ENCODE measurements at regions not wholly inside any gene's neighbourhood (a gene's known extent, or its start where the extent isn't known, plus 50 kb on each side); places are given as distances from the start of the nearest gene placed in this dataset.

DNA sequence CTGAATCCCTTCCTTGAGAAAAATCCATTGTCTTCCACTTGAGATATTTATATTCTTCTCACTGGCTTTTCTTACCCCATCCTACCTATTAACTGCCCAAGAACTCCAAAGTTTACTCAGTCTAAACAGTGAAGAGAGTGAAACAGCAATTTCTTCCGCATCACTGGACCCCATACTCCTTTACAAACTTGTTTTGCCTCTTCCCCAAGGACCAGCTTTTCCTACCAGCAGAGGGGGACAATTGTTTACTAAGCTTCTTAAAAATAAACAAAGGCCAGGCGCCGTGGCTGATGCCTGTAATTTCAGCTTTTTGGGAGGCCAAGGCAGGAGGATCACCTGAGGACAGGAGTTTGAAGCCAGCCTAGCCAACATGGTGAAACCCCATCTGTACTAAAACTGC is 52.0 kb downstream of the LRATD1 start:
- no peak for DNase-seq

DNA sequence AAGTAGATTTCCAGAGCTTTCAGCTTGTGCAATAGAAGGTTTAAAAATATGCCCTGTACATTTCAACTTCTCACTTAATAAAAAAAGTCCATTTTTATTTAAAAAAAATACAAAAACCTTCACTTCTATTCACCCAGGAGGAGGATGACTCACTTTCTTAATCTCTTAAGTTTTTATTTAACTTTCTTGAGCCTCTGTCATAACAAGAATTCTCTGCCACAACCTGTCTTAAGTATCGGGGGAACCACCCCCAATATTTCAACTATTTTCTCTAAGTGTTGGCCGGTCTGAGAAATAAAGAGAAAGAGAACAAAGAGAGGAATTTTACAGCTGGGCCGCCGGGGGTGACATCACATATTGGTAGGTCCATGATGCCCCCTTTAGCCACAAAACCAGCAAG is 58.4 kb downstream of the LRATD1 start:
- DNase-seq: no peak

DNA sequence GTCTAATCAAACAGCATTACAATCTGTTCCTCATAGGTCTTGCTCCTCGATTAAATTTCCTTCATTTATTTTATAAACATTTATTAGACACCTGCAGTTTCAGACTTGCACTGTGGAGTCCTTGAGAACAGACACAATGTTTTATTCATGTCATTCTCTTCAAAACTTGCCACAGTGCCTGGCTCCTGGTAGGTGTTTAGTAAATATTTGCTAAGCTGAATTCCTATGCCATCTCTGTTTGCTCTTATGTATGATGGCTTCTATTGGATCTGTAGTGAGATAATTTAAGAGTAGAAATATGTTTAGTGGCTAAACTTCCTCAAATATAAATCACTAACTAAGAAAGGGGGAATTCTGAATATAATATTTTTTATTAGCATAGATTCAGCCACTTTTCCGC is 61.4 kb downstream of the LRATD1 start:
- no peak for DNase-seq

DNA sequence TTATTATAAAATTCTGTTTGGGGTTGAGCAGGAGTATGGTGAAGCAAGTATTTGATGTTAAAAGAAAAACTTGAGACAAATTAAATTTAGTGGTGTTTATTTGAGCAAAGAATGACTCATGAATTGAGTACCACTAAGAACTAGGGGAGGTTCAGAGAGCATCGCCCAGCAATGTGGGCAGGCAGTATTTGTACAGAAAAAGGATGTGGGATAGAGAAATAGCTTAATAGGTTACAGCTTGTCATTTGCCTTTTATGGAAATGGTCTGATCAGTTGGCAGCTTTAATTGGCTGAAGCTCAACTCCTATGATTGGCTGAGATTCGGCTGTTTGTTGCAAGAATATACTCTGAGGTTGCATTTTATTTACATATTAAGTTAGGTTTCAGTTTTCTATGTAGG is 68.2 kb downstream of the LRATD1 start:
- no peak for DNase-seq

DNA sequence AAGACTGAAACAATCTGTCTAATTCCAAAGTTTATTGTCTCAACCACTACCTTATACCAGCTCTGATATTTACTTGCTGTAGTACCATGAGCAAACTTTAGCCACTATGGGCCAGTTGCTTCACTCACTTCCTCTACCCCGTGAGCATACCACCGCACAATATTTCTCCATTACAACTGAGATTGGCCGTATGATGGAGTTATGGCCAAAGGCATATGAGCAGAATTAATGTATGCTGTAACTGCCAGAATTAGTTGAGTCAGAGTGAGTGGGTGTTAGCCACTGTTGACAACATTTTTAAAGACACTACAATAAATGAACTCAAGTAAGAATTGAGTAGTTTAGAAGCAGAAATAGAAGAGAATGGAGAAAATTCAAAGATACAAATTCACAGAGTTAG is 69.7 kb downstream of the LRATD1 start:
- no peak for DNase-seq

DNA sequence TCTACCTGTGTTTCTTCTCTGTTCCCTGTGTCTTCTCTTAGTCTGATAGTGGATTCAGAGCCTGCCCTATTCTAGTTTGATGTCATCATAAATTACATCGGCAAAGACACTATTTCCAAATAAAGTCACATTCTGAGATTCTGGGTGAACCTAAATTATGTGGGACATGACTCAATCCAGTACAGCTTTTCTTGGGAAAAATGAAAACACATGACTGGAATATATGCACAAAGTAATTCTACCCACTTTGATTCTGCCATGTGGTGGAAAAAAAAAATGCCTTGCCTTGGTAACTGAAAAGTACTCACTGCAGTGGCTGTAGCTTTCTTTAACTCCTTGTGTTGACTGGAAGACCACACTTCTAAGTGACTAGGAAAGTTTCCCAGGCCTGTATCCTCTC is 73.7 kb downstream of the LRATD1 start:
- no peak for DNase-seq

DNA sequence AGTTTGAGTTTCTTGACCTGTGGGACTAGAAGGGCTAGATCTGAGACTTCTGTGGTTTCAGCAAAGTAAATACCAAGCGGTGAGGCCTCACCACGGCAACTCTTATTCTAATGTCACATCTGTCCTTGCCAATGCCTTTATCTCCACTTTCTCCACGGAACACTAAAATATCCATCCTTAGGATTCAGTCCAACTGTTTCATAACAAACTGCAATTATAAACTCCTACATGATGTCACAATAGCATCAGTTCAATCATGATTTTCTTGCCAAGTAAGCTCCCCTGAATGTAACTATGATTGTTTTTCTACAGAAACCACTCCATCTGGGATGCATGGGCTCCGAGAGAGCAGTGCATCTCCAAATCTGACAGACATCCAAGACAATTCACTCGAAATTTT is 79.6 kb downstream of the LRATD1 start:
- no peak for DNase-seq

DNA sequence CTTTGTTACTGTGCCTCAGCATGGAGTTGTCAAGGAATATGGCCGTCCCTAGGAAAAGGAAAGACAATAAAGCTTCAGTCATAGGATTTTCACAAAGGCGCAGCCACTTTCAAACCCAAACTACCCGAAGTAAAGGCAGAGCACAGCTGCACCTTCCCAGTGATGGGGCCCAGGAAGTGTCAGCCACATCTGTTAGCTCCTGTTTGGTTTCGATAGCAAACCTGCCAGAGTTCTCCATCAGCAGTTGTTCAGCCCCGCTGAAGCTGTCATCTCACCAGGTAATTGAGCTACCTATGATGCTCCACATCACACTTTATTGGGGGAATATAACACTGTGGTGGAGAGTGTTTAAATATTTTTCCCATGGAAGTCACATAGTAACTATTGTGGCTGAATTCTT is 80.7 kb downstream of the LRATD1 start:
- DNase-seq: no peak

DNA sequence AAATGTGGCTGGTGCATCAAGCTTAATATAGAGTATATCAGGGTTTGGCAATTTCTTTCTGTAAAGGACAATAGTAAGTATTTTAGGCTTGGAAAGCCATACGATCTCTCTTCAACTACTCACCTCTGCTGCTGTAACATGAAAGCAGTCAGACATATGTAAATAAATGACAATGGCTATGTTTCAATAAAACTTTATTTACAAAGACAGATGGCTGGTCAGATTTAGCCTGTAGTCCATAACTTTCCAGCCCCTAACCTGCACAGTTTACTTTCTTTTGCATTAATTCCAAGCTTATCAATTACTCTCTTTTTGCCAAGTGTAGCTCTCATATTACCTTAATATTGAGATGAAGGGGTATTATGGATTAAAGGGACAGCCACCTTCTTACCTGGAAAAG is 83.1 kb downstream of the LRATD1 start:
- no peak for DNase-seq

DNA sequence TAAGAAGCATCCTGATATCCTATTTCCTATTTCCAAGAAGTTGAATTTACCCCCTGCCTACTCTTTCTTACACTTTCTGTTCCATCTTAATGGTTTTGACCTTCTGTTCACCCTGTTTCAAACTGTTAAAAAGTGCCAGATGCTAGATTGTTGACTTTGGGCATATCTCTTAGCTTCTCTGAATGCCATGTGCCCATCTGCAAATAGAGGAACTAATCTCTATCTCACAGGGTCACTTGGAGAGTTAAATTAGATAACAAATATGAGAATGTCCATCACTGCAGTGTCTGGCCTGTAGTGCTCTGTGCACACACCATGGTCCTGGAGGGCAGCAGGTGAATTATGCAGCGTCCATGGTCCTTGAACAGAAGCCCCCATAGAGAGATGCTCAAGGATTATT is 83.8 kb downstream of the LRATD1 start:
- no peak for DNase-seq

DNA sequence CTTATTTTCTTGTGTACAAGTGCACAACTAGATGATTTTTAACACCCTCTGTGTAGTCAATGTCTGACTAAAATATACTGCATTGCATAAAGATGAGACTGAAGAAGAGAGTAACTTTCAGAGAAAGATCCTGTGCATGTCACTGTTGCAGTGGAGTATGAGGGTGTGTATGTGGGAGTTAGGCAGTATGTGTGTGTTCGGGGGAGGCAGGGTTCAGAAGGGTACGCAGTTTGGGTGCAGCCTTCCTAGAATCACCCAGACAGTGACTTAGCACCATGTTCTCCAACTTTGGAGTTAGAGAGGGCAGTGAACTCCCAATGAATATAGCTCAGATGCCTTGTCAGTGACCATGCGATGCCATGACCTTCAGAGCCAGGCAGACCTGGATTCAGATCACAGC is 84.6 kb downstream of the LRATD1 start:
- no peak for DNase-seq

DNA sequence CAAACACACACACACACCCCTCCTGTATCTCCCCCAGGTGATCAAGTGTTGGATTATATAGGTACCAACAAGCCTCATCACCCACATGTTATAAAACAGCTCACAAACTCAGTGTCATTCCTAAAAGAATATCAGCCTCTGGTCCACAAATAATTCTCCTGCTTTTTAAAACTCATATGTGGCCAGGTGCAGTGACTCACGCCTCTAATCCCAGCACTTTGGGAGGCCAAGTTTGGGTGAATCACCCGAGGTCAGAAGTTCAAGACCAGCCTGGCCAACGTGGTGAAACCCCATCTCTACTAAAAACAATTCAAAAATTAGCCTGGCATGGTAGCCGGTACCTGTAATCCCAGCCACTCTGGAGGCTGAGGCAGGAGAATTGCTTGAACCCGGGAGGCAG is 87.8 kb downstream of the LRATD1 start:
- no peak for DNase-seq

DNA sequence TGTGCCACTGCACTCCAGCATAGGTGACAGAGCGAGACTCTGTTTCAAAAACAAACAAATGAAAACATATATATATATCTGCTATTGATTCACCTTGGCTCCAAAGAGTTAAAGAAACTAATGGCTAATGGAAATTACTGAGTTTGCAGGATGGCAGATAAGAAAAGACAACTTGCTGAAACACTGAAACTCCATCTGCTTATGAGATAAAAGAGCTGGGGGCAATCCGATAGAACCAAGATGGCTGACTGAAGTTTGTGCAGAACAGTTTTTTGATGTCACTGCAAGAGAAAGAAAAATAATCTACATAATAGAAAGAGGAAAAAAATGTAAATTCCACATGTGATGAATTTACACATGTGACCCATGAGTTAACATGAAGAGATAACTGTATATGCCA is 88.2 kb downstream of the LRATD1 start:
- no peak for DNase-seq

DNA sequence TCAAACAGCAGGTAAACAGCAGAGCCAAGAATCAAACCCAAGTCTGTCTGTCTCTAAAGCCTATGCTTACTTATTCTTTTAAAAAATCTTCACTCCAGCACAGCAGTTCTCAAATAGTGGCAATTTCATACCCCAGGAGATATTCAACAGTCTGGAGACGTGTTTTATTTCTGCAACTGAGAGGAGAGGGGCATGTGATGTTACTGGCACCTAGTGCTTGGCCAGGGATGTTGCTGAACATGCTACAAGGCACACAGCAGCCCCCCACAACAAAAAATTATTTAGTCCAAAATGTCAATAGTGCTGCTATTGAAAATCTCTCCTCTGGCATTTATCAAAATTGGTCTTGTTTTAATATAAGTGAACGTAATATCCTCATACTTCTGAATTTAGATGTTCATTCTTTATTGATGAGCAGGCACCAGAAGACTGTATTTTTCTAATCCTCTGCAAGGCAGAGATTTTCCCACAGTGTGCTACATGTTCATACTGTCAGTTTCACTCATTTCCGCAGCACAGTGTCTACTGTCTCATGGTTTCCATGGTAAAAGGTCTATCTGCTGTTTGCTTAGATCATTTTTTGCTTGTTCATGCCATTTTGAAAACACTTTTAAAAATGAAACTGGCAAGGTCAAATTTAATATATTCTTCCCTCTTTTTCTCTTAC is 90.5 kb downstream of the LRATD1 start:
- no peak for DNase-seq

DNA sequence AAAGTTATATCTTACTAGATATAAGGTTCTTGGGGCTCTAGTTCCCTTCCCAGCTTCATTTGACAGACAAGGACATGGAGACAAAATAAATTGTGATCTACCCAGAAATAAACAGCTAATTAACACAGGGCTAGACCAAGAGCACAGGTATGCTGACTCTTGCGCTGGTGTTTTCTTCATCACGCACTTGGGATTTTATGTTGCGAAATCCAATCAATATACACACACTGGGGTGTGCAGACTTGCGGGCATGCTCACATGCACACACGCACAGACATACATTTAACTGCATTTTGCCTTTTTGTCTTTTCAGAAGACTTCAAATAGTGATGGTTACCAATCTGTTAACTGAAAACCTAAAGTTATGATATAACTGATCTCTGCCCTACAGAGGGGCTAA is 91.2 kb downstream of the LRATD1 start:
- no peak for DNase-seq

DNA sequence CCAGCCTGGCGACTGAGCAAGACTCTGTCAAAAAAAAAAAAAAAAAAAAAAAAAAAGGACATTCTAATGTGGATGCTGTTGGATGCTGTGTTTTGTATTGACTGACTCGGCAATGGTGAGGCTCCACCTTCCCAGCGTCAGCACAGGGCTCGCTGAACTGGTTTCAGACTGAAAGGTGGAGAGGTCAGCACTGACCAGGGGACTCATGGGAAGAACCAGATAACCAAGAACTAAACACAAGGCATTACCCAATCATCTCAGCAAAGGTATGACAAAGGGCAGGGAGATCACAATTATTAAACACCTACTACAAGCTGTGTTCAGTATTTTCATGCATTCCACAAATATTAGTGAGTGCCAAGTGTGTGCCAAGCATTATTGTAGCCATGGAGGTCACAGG is 103.2 kb downstream of the LRATD1 start:
- DNase-seq: no peak

DNA sequence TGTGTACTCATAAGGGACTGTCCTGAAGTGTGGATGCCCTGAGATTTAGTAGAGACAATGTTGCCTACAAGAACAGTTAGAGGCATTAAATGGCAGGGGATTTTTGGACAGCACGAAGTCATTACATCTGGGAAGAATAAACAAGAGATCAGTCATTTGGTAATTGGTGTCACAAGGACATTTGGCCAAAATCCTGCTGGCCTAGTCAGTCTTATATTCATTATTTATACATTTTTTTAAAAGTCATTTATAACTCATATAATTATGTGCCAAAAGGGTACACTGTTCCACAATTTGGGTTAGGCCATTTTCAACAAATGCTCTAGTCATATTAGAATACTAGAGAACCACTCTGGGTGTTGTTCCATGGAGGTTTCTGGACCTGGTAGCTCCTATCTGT is 104.7 kb downstream of the LRATD1 start:
- DNase-seq: no peak

DNA sequence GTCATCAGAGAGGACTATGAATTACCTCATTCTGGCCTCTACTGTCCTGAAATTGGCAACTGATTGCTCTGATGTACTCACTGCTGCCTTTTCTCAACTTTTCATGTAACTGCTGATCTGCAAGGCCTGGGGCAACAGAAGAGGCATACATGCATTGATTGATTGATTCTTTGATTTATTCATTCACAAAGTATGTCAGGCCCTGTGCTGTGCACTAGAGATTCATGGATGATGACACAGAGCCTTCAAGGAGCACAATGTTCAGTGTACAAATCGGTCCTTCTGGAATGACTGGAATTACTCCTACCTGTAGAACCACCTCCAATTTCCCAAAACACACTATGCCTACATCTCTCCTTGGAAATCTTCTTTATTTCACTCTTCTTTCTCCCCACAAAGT is 111.3 kb downstream of the LRATD1 start:
- DNase-seq: no peak

DNA sequence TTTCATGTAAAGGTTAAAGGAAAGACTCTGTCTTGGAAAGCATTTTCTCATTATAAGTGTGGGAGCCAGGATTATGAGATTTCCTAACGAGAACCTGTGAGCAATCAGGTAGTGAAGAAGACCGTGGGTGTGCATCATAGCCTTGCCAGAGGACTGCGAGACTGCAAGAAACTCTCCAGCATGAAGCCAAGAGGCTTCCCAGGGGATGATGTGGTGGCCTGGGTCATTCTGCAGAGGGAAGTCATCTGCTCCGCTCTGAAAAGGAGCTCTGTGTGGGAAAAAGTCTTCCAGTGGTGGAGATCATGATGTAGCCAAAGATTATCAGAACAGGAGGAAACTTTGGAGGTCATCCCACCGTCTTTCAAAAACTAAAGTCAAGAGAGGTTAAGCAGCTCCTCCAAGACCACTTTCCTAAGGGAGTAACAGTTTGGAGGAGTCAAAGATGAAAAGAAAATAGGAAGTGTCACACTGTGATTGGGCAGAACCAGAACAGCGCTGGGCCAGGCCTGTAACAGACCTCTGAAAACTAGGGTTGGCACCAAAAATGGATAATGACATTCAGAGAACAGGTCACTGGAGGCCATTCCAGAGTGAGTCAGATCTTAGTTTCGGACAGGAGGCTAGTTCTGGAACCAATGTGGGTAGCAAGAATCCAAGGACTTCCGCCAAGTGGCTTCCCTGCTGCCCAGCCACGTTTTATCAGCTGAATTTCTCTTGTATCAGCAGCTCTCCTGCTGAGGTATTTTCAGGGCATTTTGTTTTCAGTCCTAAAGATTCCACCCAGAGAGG is 113.0 kb downstream of the LRATD1 start:
- no peak for DNase-seq

DNA sequence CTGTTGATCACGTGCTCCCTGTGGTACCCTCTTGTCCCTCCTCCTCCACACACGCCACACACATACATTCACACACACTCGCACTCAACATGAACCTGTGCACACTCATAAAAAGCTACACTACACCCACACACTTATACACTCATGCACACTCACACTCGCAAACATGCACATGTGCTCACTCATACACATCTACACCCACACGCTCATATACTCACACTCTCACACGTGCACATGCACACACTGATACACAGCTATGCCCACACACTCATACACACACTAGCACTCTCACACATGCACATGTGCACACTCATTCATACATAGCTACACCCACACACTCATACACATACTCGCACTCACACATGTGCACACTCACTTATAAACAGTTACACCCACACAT is 113.6 kb downstream of the LRATD1 start:
- DNase-seq: no peak

DNA sequence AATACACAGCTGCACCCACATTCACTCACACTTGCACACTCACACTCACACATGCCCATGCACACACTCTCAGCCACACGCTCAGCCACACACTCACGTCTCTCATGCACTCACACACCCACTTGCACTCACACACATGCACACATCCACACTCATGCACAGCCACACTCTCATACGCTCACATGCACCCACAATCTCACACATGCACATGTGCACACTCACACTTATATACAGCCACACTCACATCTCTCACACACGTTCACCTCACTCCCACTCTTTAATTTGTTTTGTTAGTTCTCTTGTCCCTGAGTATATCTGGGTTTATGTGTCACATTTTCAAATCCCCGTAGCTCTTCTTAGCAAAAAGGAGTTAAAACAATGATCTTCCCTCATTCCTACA is 114.9 kb downstream of the LRATD1 start:
- DNase-seq: no peak

DNA sequence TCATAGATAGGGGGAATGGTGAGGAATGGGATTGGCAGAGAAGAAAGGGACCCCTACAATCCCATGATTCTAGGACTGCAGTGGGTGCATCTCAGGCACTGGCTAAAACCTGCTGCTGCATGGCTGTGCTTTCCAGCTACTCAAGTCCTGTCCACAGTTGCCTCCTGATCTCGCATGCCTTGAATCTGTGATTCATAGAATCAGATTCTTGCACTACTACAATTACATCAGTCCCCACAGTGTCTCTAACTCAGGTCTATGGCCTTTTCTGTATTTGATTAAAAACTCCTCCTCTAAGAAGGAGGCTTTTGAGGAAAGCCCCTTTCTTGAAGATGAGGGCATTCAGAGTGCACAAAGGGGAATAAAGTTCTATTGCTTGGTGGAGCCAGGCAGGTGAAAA is 117.4 kb downstream of the LRATD1 start:
- no peak for DNase-seq

DNA sequence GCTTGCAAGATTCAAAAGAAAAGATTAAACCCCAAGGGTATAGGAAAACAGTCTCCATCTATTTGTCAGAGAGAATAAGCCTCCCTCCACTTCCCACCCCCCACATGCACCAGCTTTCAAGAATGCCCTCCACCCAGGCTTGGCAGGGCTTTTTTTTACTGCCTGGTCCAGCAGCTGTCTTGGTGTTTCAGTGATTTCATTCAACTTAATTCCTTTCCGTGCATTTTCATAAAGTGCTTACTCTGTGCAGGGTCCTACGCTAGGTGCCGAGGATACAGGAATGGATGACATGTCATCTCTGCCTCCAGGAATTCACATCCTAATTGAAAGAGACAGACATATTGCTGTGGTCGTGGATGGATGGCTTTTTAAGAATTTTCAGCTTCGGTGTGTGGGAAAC is 117.9 kb downstream of the LRATD1 start:
- DNase-seq: no peak

DNA sequence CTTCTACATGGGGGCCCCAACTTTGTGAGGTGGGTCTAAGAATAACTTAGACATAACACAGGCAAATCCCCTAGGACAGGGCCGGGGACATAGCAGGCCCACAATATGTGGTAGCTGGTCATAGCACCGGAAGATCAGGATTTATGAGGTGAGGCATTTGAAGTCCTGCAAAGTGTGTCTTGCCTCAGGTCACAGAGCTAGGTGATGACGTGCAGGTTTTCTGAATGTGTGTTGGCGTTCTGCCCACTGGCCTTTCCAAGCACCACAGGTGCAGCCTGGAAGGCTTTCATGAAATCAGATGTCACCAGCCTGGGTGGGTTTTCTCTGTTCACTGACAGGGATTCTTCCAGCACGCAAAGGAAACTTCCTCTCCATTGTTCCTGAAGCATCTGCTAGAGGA is 119.1 kb downstream of the LRATD1 start:
- DNase-seq: no peak

DNA sequence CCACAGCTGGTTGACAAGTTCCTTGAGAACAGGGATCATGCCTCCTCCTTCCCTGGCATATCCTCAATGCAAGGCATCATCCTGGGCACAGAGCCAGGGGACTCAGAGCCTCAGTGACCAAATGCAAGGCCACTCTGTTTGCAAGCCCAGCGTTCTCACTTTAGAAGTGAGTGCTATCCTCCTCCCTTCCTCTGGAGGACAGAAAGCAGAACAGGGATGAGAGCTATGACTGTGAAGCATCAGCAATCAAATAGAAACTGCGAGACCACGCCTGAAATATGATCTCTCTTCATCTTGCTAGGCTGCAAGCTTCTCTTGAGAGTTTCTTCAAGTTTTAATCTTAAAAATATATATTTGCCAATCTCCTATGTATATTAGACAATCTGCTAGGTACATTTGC is 119.8 kb downstream of the LRATD1 start:
- DNase-seq: no peak

Data from stimulated activated CD8-positive, alpha-beta memory T cell treated with anti-CD3 and anti-CD28 coated beads, Interleukin-4, amount 100 ng/mL, for 48 hours (primary cell).